MCF 10A (cell line): ENCODE measurements at regions not wholly inside any gene's neighbourhood (a gene's known extent, or its start where the extent isn't known, plus 50 kb on each side); places are given as distances from the start of the nearest gene placed in this dataset.

Source experiments
- BruUV-seq: library from RNA; stranded (reverse); fragments of 400-500 nt; replicated peaks from 2 replicates; lab custom pipeline; 2021; lab: Mats Ljungman, UMichigan
- CTCF ChIA-PET: fragments of 300-600 bp; sonication (Branson Sonifier 250); formaldehyde crosslinking; extraction: SDS; loops from one replicate; lab custom pipeline; 2021; ENCODE audit warnings: antibody characterized with exemption, inconsistent platforms; lab: Yijun Ruan, JAX
- POLR2A ChIA-PET: fragments of 300-600, 350-650 bp; sonication (Branson Sonifier 250); formaldehyde crosslinking; extraction: SDS; loops from one replicate; lab custom pipeline; 2020; ENCODE audit warnings: antibody characterized with exemption, inconsistent platforms; lab: Yijun Ruan, JAX
- DNase-seq: peaks from one replicate; pipeline ENCODE4 v3.0.0-alpha.2; 2018; ENCODE audit not compliant: unreplicated experiment
- H3K27ac Mint-ChIP-seq: one replicate; pipeline ENCODE4 v1.8.0; 2022; ENCODE audit warnings: mild to moderate bottlenecking, low read depth, mixed read lengths; ENCODE audit not compliant: unreplicated experiment
- H3K27me3 Mint-ChIP-seq: one replicate; pipeline ENCODE4 v1.8.0; 2022; ENCODE audit warnings: mixed read lengths; ENCODE audit not compliant: insufficient read depth, unreplicated experiment
- H3K36me3 Mint-ChIP-seq: one replicate; pipeline ENCODE4 v1.8.0; 2022; ENCODE audit warnings: mild to moderate bottlenecking, moderate library complexity, mixed read lengths; ENCODE audit not compliant: insufficient read depth, unreplicated experiment
- H3K4me1 Mint-ChIP-seq: one replicate; pipeline ENCODE4 v1.8.0; 2022; ENCODE audit warnings: mixed read lengths; ENCODE audit not compliant: insufficient read depth, unreplicated experiment
- H3K4me3 Mint-ChIP-seq: one replicate; pipeline ENCODE4 v1.8.0; 2022; ENCODE audit warnings: mild to moderate bottlenecking, moderate library complexity, mixed read lengths; ENCODE audit not compliant: unreplicated experiment
- H3K9me3 Mint-ChIP-seq: one replicate; pipeline ENCODE4 v1.8.0; 2022; ENCODE audit warnings: mixed read lengths; ENCODE audit not compliant: unreplicated experiment
- CTCF ChIP-seq: fragments of 200-600 bp; IDR thresholded peaks from one replicate; pipeline ENCODE4 v1.8.0; 2022; ENCODE audit warnings: antibody characterized with exemption, mild to moderate bottlenecking; ENCODE audit not compliant: unreplicated experiment
- intact Hi-C: fragments of 100-400 bp; cut with micrococcal nuclease; formaldehyde crosslinking; loops from 2 replicates; pipeline ENCODE4 v1.14.1; 2022

GRCh38 chr5:124461941-124462340 is 284.5 kb downstream of the ZNF608 start:
- POLR2A ChIA-PET: interaction anchor here (0.7 kb wide), 2 partner anchors 12 to 33 kb away, joined by 3 read pairs; no protein-coding TSS in a partner anchor
- intact Hi-C loops: no loop called here
- no peaks in the 10 kb centered on the region for H3K36me3 Mint-ChIP-seq

GRCh38 chr5:124461157-124461556 is 285.3 kb downstream of the ZNF608 start:
- Mint-ChIP-seq H3K9me3 (peaks cover 17% of the 10 kb centered on the region), H3K4me1 (no peaks in the 10 kb centered on the region), H3K4me3 (no peak overlapping the region), H3K27me3 (no peaks in the 10 kb centered on the region), H3K27ac (no peak overlapping the region), H3K36me3 (no peaks in the 10 kb centered on the region)
- no TSS peak for BruUV-seq
- TF ChIP-seq CTCF: no peak
- CTCF ChIA-PET: no interaction called here
- POLR2A ChIA-PET: interaction anchor here (0.5 to 0.7 kb wide), 3 partner anchors 12 to 72 kb away, joined by 3 read pairs; no protein-coding TSS in a partner anchor
- DNase-seq: no peak
- intact Hi-C loops: no loop called here

More at GRCh38 chr5:124461941-124462340, 284.5 kb downstream of the ZNF608 start:
- peaks cover 17% of the 10 kb centered on the region for H3K9me3 Mint-ChIP-seq
- no TSS peak for BruUV-seq
- CTCF ChIA-PET: interaction anchor here (0.6 kb wide), 1 partner anchor 242 kb away, joined by 3 read pairs; no protein-coding TSS in a partner anchor
- H3K27ac Mint-ChIP-seq: no peak overlapping the region
- no peak overlapping the region for H3K4me3 Mint-ChIP-seq
- H3K4me1 Mint-ChIP-seq: no peaks in the 10 kb centered on the region
- TF ChIP-seq CTCF: no peak
- H3K27me3 Mint-ChIP-seq: no peaks in the 10 kb centered on the region
- DNase-seq: no peak

- no peaks in the 10 kb centered on the region for H3K27me3 Mint-ChIP-seq
- no peak overlapping the region for H3K4me3 Mint-ChIP-seq
- no peak for DNase-seq
- no TSS peak for BruUV-seq
- TF ChIP-seq CTCF: no peak
- H3K27ac Mint-ChIP-seq: no peak overlapping the region
- intact Hi-C loops: no loop called here
- peaks cover 17% of the 10 kb centered on the region for H3K9me3 Mint-ChIP-seq
- POLR2A ChIA-PET: interaction anchor here (0.6 kb wide), 1 partner anchor 137 kb away, joined by 3 read pairs; no protein-coding TSS in a partner anchor
- H3K4me1 Mint-ChIP-seq: no peaks in the 10 kb centered on the region
- CTCF ChIA-PET: no interaction called here
- no peaks in the 10 kb centered on the region for H3K36me3 Mint-ChIP-seq
These were observed 285.8 kb downstream of the ZNF608 start for GRCh38 chr5:124460642-124461041.

- DNase-seq: no peak
- Mint-ChIP-seq H3K36me3 (no peaks in the 10 kb centered on the region), H3K4me1 (no peaks in the 10 kb centered on the region), H3K27me3 (no peaks in the 10 kb centered on the region), H3K4me3 (no peak overlapping the region), H3K27ac (no peak overlapping the region), H3K9me3 (peaks cover 17% of the 10 kb centered on the region)
- intact Hi-C loops: loop anchor here (10.0 kb wide), 1 partner anchor 285 kb away; the partner anchor contains the start of gene ZNF608
- no TSS peak for BruUV-seq
- ChIA-PET CTCF (no interaction called here), POLR2A (interaction anchor here (0.6 kb wide), 1 partner anchor 137 kb away, joined by 3 read pairs; no protein-coding TSS in a partner anchor)
- no peak for TF ChIP-seq CTCF
These were observed 286.5 kb downstream of the ZNF608 start for GRCh38 chr5:124459984-124460383.
